Choroid plexus epithelial cell (primary cell): ENCODE measurements at regions not wholly inside any gene's neighbourhood (a gene's known extent, or its start where the extent isn't known, plus 50 kb on each side); places are given as distances from the start of the nearest gene placed in this dataset.

ENCODE experiments used
- DNase-seq: peaks from one replicate; pipeline ENCODE4 v3.0.0-alpha.2; 2010; ENCODE audit warnings: low read depth
- H3K4me3 ChIP-seq: 2 replicates; pipeline ENCODE4 v1.5.1; 2011; ENCODE audit warnings: low read depth, mild to moderate bottlenecking, control low read depth, low read length, moderate library complexity
- CTCF ChIP-seq: conservative IDR thresholded peaks from 2 replicates; pipeline ENCODE4 v1.5.1; 2011; ENCODE audit warnings: low read depth, mild to moderate bottlenecking, control low read depth, inconsistent platforms, low read length, moderate library complexity

- no peak for TF ChIP-seq CTCF
- DNase-seq = no peak
- no peak overlapping the region for H3K4me3 ChIP-seq
Observed at GRCh38 chr14:85102591-85102990, 427.4 kb upstream of the FLRT2 start.

- no peak for TF ChIP-seq CTCF
- no peak overlapping the region for H3K4me3 ChIP-seq
- DNase-seq = no peak
Observed at GRCh38 chr14:85106506-85106905, 423.4 kb upstream of the FLRT2 start.

GRCh38 chr14:85112762-85113161 lies 417.2 kb upstream of the FLRT2 start:
- TF ChIP-seq CTCF = no peak
- H3K4me3 ChIP-seq = no peak overlapping the region
- DNase-seq = no peak

GRCh38 chr14:85115921-85116320 lies 414.0 kb upstream of the FLRT2 start:
- DNase-seq = no peak
- H3K4me3 ChIP-seq = no peak overlapping the region
- TF ChIP-seq CTCF = no peak

- no peak for TF ChIP-seq CTCF
- H3K4me3 ChIP-seq = no peak overlapping the region
- DNase-seq = peak; percentile 73
Observed at GRCh38 chr14:85118274-85118673, 411.7 kb upstream of the FLRT2 start.

- no peak for TF ChIP-seq CTCF
- H3K4me3 ChIP-seq = no peak overlapping the region
- DNase-seq = peak; percentile 96
Observed at GRCh38 chr14:85122690-85123089, 407.3 kb upstream of the FLRT2 start.

- no peak for TF ChIP-seq CTCF
- H3K4me3 ChIP-seq = no peak overlapping the region
- DNase-seq = no peak
Observed at GRCh38 chr14:85123755-85124154, 406.2 kb upstream of the FLRT2 start.
